ENCODE measurements at regions not wholly inside any gene's neighbourhood (a gene's known extent, or its start where the extent isn't known, plus 50 kb on each side); places are given as distances from the start of the nearest gene placed in this dataset.

DNA sequence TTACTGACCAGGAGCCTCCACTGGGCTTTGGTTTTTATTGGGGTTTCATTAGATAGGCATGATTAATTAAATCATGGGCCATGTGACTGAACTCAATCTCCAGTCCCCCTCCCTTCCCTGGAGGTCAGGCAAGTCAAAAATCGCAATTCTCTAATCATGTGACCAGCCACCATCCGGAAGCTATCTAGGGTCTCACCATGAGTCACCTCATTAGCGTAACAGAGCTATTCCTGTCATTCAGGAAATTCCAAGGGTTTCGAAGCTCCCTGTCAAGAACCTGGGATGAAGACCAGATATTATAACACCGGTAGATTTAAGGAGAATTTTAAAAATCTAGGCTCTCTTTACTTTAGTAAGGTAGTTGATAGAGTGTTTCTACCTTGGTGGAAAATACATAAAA lies 180.3 kb upstream of the TCF4 start:
- no peaks in the 10 kb centered on the region for H4K20me1 ChIP-seq (ENCODE audit: insufficient read depth, low read length)
- H3K79me2 ChIP-seq (ENCODE audit: insufficient read depth, low read length), result no peaks in the 10 kb centered on the region
- H3K4me1 Mint-ChIP-seq (ENCODE audit: low read depth, unreplicated experiment), result peaks cover 28% of the 10 kb centered on the region
- no peak overlapping the region for H3K9ac ChIP-seq (ENCODE audit: low read length)
- peak overlapping the region; percentile 30 for H3K4me2 ChIP-seq (ENCODE audit: low read length)
- no peak overlapping the region for H3K27ac Mint-ChIP-seq (ENCODE audit: unreplicated experiment)
- no peak for TF ChIP-seq EZH2 (IDR thresholded peaks at IDR 0.05; ENCODE audit: insufficient read depth, low read length)
- TF ChIP-seq, protein P1, sequence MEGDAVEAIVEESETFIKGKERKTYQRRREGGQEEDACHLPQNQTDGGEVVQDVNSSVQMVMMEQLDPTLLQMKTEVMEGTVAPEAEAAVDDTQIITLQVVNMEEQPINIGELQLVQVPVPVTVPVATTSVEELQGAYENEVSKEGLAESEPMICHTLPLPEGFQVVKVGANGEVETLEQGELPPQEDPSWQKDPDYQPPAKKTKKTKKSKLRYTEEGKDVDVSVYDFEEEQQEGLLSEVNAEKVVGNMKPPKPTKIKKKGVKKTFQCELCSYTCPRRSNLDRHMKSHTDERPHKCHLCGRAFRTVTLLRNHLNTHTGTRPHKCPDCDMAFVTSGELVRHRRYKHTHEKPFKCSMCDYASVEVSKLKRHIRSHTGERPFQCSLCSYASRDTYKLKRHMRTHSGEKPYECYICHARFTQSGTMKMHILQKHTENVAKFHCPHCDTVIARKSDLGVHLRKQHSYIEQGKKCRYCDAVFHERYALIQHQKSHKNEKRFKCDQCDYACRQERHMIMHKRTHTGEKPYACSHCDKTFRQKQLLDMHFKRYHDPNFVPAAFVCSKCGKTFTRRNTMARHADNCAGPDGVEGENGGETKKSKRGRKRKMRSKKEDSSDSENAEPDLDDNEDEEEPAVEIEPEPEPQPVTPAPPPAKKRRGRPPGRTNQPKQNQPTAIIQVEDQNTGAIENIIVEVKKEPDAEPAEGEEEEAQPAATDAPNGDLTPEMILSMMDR (IDR thresholded peaks at IDR 0.05; ENCODE audit: insufficient read depth, low read depth, low read length), result no peak
- no peaks in the 10 kb centered on the region for H3K36me3 Mint-ChIP-seq (ENCODE audit: low read depth, unreplicated experiment)
- FAIRE-seq (no peak), DNase-seq (ENCODE audit: low read depth) (no peak)
- H3K27me3 ChIP-seq (ENCODE audit: insufficient read depth, low read length), result no peaks in the 10 kb centered on the region
- peaks cover 7% of the 10 kb centered on the region for H3K4me1 ChIP-seq (ENCODE audit: insufficient read depth, low read length)
- no peak overlapping the region for H3K4me3 ChIP-seq (ENCODE audit: insufficient read depth, low read depth, low read length)
- no peaks in the 10 kb centered on the region for H3K36me3 ChIP-seq (ENCODE audit: insufficient read depth, low read length)
- H3K4me3 Mint-ChIP-seq (ENCODE audit: unreplicated experiment), result no peak overlapping the region
- H3K9me3 Mint-ChIP-seq (ENCODE audit: unreplicated experiment), result no peaks in the 10 kb centered on the region
- H3K9me3 ChIP-seq (ENCODE audit: insufficient read depth, low read depth, low read length), result no peaks in the 10 kb centered on the region
- H3K27ac ChIP-seq (ENCODE audit: low read depth, low read length), result no peak overlapping the region
- no peak overlapping the region for H2AFZ ChIP-seq (ENCODE audit: low read depth, low read length)
- no peaks in the 10 kb centered on the region for H3K27me3 Mint-ChIP-seq (ENCODE audit: low read depth, unreplicated experiment)

- Mint-ChIP-seq H3K4me1 (ENCODE audit: low read depth, unreplicated experiment) (peaks cover 38% of the 10 kb centered on the region), H3K27me3 (ENCODE audit: low read depth, unreplicated experiment) (no peaks in the 10 kb centered on the region), H3K36me3 (ENCODE audit: low read depth, unreplicated experiment) (no peaks in the 10 kb centered on the region), H3K27ac (ENCODE audit: unreplicated experiment) (peak overlapping the region; percentile 70), H3K9me3 (ENCODE audit: unreplicated experiment) (no peaks in the 10 kb centered on the region), H3K4me3 (ENCODE audit: unreplicated experiment) (no peak overlapping the region)
- H3K36me3 ChIP-seq (ENCODE audit: insufficient read depth, low read length), result no peaks in the 10 kb centered on the region
- no peak overlapping the region for H3K9ac ChIP-seq (ENCODE audit: low read length)
- H3K27ac ChIP-seq (ENCODE audit: low read depth, low read length), result no peak overlapping the region
- DNase-seq (ENCODE audit: low read depth), result no peak
- H2AFZ ChIP-seq (ENCODE audit: low read depth, low read length), result no peak overlapping the region
- no peak overlapping the region for H3K4me2 ChIP-seq (ENCODE audit: low read length)
- H3K27me3 ChIP-seq (ENCODE audit: insufficient read depth, low read length), result no peaks in the 10 kb centered on the region
- TF ChIP-seq EZH2 (IDR thresholded peaks at IDR 0.05; ENCODE audit: insufficient read depth, low read length), result no peak
- TF ChIP-seq, protein P1 (IDR thresholded peaks at IDR 0.05; ENCODE audit: insufficient read depth, low read depth, low read length), result no peak
- FAIRE-seq, result no peak
- H3K4me1 ChIP-seq (ENCODE audit: insufficient read depth, low read length), result peaks cover 12% of the 10 kb centered on the region
- no peaks in the 10 kb centered on the region for H3K9me3 ChIP-seq (ENCODE audit: insufficient read depth, low read depth, low read length)
- no peaks in the 10 kb centered on the region for H4K20me1 ChIP-seq (ENCODE audit: insufficient read depth, low read length)
- H3K4me3 ChIP-seq (ENCODE audit: insufficient read depth, low read depth, low read length), result no peak overlapping the region
- H3K79me2 ChIP-seq (ENCODE audit: insufficient read depth, low read length), result no peaks in the 10 kb centered on the region
Observed at GRCh38 chr18:55764386-55764785, 176.4 kb upstream of the TCF4 start.

DNA sequence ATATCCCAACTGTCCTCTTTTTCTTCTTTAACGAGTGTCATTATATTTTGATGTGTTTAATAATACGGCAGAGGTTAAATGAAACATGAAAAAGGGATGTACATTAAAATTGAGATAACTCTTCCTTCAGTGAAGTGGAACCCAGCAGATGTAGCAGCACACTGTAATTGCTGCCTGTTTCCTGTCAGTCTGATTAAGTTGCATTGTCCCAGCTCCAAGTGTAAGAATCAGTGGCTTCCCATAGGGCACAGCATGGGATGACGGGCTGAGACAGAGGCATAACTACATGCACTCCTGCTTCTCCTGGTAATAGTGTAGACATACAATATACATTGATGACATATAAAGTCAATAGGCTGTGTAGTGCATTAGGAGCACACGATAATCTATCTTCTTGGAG lies 175.8 kb upstream of the TCF4 start:
- FAIRE-seq, result no peak
- Histone ChIP-seq H3K79me2 (ENCODE audit: insufficient read depth, low read length) (no peaks in the 10 kb centered on the region), H2AFZ (ENCODE audit: low read depth, low read length) (no peak overlapping the region), H3K9me3 (ENCODE audit: insufficient read depth, low read depth, low read length) (no peaks in the 10 kb centered on the region), H3K27me3 (ENCODE audit: insufficient read depth, low read length) (no peaks in the 10 kb centered on the region), H3K4me1 (ENCODE audit: insufficient read depth, low read length) (peaks cover 12% of the 10 kb centered on the region), H3K9ac (ENCODE audit: low read length) (no peak overlapping the region), H3K36me3 (ENCODE audit: insufficient read depth, low read length) (no peaks in the 10 kb centered on the region), H3K4me2 (ENCODE audit: low read length) (peak overlapping the region; percentile 13), H3K27ac (ENCODE audit: low read depth, low read length) (peak overlapping the region; percentile 2), H3K4me3 (ENCODE audit: insufficient read depth, low read depth, low read length) (no peak overlapping the region), H4K20me1 (ENCODE audit: insufficient read depth, low read length) (no peaks in the 10 kb centered on the region)
- H3K9me3 Mint-ChIP-seq (ENCODE audit: unreplicated experiment), result peaks cover 2% of the 10 kb centered on the region
- TF ChIP-seq EZH2 (IDR thresholded peaks at IDR 0.05; ENCODE audit: insufficient read depth, low read length), result no peak
- TF ChIP-seq, protein P1 (IDR thresholded peaks at IDR 0.05; ENCODE audit: insufficient read depth, low read depth, low read length), result no peak
- H3K36me3 Mint-ChIP-seq (ENCODE audit: low read depth, unreplicated experiment), result no peaks in the 10 kb centered on the region
- no peak for DNase-seq (ENCODE audit: low read depth)
- H3K27ac Mint-ChIP-seq (ENCODE audit: unreplicated experiment), result peak overlapping the region; percentile 70
- peaks cover 35% of the 10 kb centered on the region for H3K4me1 Mint-ChIP-seq (ENCODE audit: low read depth, unreplicated experiment)
- H3K4me3 Mint-ChIP-seq (ENCODE audit: unreplicated experiment), result no peak overlapping the region
- no peaks in the 10 kb centered on the region for H3K27me3 Mint-ChIP-seq (ENCODE audit: low read depth, unreplicated experiment)
